ENCODE measurements at regions not wholly inside any gene's neighbourhood (a gene's known extent, or its start where the extent isn't known, plus 50 kb on each side); places are given as distances from the start of the nearest gene placed in this dataset.

GRCh38 chr22:19655399-19655798 lies 58.9 kb upstream of the SEPTIN5 start:
- Histone ChIP-seq H4K20me1 (ENCODE audit: insufficient read depth, low read length) (no peaks in the 10 kb centered on the region), H2AFZ (ENCODE audit: low read length) (no peak overlapping the region), H3K9me3 (ENCODE audit: low read length) (no peaks in the 10 kb centered on the region), H3K79me2 (ENCODE audit: insufficient read depth, low read depth, low read length) (no peaks in the 10 kb centered on the region), H3K36me3 (ENCODE audit: insufficient read depth, low read length) (no peaks in the 10 kb centered on the region), H3K4me1 (ENCODE audit: insufficient read depth, low read length, poor library complexity, severe bottlenecking) (no peaks in the 10 kb centered on the region), H3K27ac (ENCODE audit: low read depth, low read length, poor library complexity, severe bottlenecking) (no peak overlapping the region), H3K9me2 (ENCODE audit: insufficient read depth, low read length) (no peaks in the 10 kb centered on the region), H3K4me3 (ENCODE audit: low read depth, low read length, poor library complexity, severe bottlenecking) (no peak overlapping the region), H3K4me2 (ENCODE audit: low read length) (no peak overlapping the region)
- no TSS peak for BruUV-seq (replicated peaks)
- TF ChIP-seq CTCF (conservative IDR thresholded peaks at IDR 0.05; ENCODE audit: low read length) (no peak), EZH2phosphoT487 (IDR thresholded peaks at IDR 0.05; ENCODE audit: borderline replicate concordance, low read depth, low read length) (no peak)
- ChIA-PET POLR2A (no interaction called here), CTCF (ENCODE audit: unreplicated experiment) (no interaction called here)
- intact Hi-C loops (cut with micrococcal nuclease; ENCODE audit: unreplicated experiment) = no loop called here
- DNase-seq (ENCODE audit: low spot score) = no peak

- no peak for DNase-seq (ENCODE audit: low spot score)
- Histone ChIP-seq H4K20me1 (ENCODE audit: insufficient read depth, low read length) (no peaks in the 10 kb centered on the region), H3K27ac (ENCODE audit: low read depth, low read length, poor library complexity, severe bottlenecking) (no peak overlapping the region), H3K79me2 (ENCODE audit: insufficient read depth, low read depth, low read length) (no peaks in the 10 kb centered on the region), H3K4me2 (ENCODE audit: low read length) (no peak overlapping the region), H3K4me3 (ENCODE audit: low read depth, low read length, poor library complexity, severe bottlenecking) (no peak overlapping the region), H3K4me1 (ENCODE audit: insufficient read depth, low read length, poor library complexity, severe bottlenecking) (no peaks in the 10 kb centered on the region), H2AFZ (ENCODE audit: low read length) (no peak overlapping the region), H3K36me3 (ENCODE audit: insufficient read depth, low read length) (no peaks in the 10 kb centered on the region), H3K9me3 (ENCODE audit: low read length) (no peaks in the 10 kb centered on the region), H3K9me2 (ENCODE audit: insufficient read depth, low read length) (no peaks in the 10 kb centered on the region)
- intact Hi-C loops (cut with micrococcal nuclease; ENCODE audit: unreplicated experiment) = no loop called here
- no peak for TF ChIP-seq CTCF (conservative IDR thresholded peaks at IDR 0.05; ENCODE audit: low read length)
- TF ChIP-seq EZH2phosphoT487 (IDR thresholded peaks at IDR 0.05; ENCODE audit: borderline replicate concordance, low read depth, low read length) = no peak
- ChIA-PET CTCF (ENCODE audit: unreplicated experiment) (no interaction called here), POLR2A (no interaction called here)
- no TSS peak for BruUV-seq (replicated peaks)
Observed at GRCh38 chr22:19656541-19657251, 57.6 kb upstream of the SEPTIN5 start.

GRCh38 chr22:19657252-19658056 lies 56.8 kb upstream of the SEPTIN5 start:
- no peaks in the 10 kb centered on the region for H4K20me1 ChIP-seq (ENCODE audit: insufficient read depth, low read length)
- no peak overlapping the region for H3K4me2 ChIP-seq (ENCODE audit: low read length)
- no TSS peak for BruUV-seq (replicated peaks)
- no peaks in the 10 kb centered on the region for H3K79me2 ChIP-seq (ENCODE audit: insufficient read depth, low read depth, low read length)
- H3K36me3 ChIP-seq (ENCODE audit: insufficient read depth, low read length) = no peaks in the 10 kb centered on the region
- no peaks in the 10 kb centered on the region for H3K9me3 ChIP-seq (ENCODE audit: low read length)
- no peak overlapping the region for H2AFZ ChIP-seq (ENCODE audit: low read length)
- H3K27ac ChIP-seq (ENCODE audit: low read depth, low read length, poor library complexity, severe bottlenecking) = no peak overlapping the region
- no peak overlapping the region for H3K4me3 ChIP-seq (ENCODE audit: low read depth, low read length, poor library complexity, severe bottlenecking)
- DNase-seq (ENCODE audit: low spot score) = no peak
- intact Hi-C loops (cut with micrococcal nuclease; ENCODE audit: unreplicated experiment) = no loop called here
- ChIA-PET POLR2A (no interaction called here), CTCF (ENCODE audit: unreplicated experiment) (no interaction called here)
- TF ChIP-seq CTCF (conservative IDR thresholded peaks at IDR 0.05; ENCODE audit: low read length) = no peak
- no peak for TF ChIP-seq EZH2phosphoT487 (IDR thresholded peaks at IDR 0.05; ENCODE audit: borderline replicate concordance, low read depth, low read length)
- H3K9me2 ChIP-seq (ENCODE audit: insufficient read depth, low read length) = no peaks in the 10 kb centered on the region
- no peaks in the 10 kb centered on the region for H3K4me1 ChIP-seq (ENCODE audit: insufficient read depth, low read length, poor library complexity, severe bottlenecking)

All from OCI-LY7 (cell line).